ENCODE measurements at regions not wholly inside any gene's neighbourhood (a gene's known extent, or its start where the extent isn't known, plus 50 kb on each side); places are given as distances from the start of the nearest gene placed in this dataset.
"Not testable (repeated sequence)": the region's sequence is repeated elsewhere in the genome, so short reads cannot be mapped to it uniquely, and the experiment has no call there.

GRCh38 chr7:13615679-13616078, 373.8 kb downstream of the ETV1 start:
- H3K4me2 ChIP-seq (ENCODE audit: low read length) = no peak overlapping the region
- H3K36me3 ChIP-seq (ENCODE audit: control insufficient read depth, low read length) = no peaks in the 10 kb centered on the region
- H3F3A ChIP-seq (ENCODE audit: control insufficient read depth, insufficient read depth) = no peaks in the 10 kb centered on the region
- TF ChIP-seq EZH2phosphoT487 (IDR thresholded peaks at IDR 0.05; ENCODE audit: borderline replicate concordance, low read length) (no peak), CTCF (IDR thresholded peaks at IDR 0.05; ENCODE audit: low read depth, low read length, poor library complexity, severe bottlenecking) (no peak)
- no peaks in the 10 kb centered on the region for H3K27me3 ChIP-seq (ENCODE audit: control insufficient read depth, low read length)
- H3K4me1 ChIP-seq (ENCODE audit: control insufficient read depth, low read length) = no peaks in the 10 kb centered on the region
- H3K9me3 ChIP-seq (ENCODE audit: control insufficient read depth, insufficient read depth, low read length) = peaks cover 3% of the 10 kb centered on the region; the same call in 1 of the 2 replicates
- H4K20me1 ChIP-seq (ENCODE audit: control insufficient read depth, insufficient read depth, low read depth, low read length) = no peaks in the 10 kb centered on the region
- H3K4me3 ChIP-seq (ENCODE audit: low read length) = no peak overlapping the region
- no peak overlapping the region for H3K27ac ChIP-seq (ENCODE audit: low read depth, low read length)
- no peaks in the 10 kb centered on the region for H3K79me2 ChIP-seq (ENCODE audit: control insufficient read depth, low read length)
- no peaks in the 10 kb centered on the region for H3K9me2 ChIP-seq (replicated peaks; ENCODE audit: control insufficient read depth, low read length)

DNA sequence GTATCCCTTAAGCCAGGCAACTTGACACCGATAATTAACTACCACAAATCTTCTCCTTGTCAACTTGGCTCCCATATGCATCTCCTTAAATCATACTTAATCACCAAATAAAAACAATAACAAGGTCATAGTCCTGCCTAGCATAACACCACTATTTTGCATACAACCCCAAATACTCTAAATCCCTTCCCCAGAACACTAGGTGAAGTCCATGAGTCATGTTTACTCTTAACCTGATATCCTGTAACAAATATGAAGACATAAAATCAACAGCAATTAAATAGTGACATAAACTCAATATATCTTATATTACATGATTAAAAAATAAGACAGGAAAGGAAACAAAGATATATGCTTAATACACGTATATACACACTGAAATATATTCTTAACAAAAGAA, 362.0 kb downstream of the ETV1 start:
- H3K4me2 ChIP-seq (ENCODE audit: low read length) = no peak overlapping the region
- H3K27ac ChIP-seq (ENCODE audit: low read depth, low read length) = no peak overlapping the region

GRCh38 chr7:13628239-13629001, 361.0 kb downstream of the ETV1 start:
- H3K4me3 ChIP-seq (ENCODE audit: low read length) = no peak overlapping the region
- H3K4me1 ChIP-seq (ENCODE audit: control insufficient read depth, low read length) = no peaks in the 10 kb centered on the region
- H3K36me3 ChIP-seq (ENCODE audit: control insufficient read depth, low read length) = no peaks in the 10 kb centered on the region
- no peaks in the 10 kb centered on the region for H3K27me3 ChIP-seq (ENCODE audit: control insufficient read depth, low read length)
- no peaks in the 10 kb centered on the region for H3F3A ChIP-seq (ENCODE audit: control insufficient read depth, insufficient read depth)
- no peaks in the 10 kb centered on the region for H3K9me3 ChIP-seq (ENCODE audit: control insufficient read depth, insufficient read depth, low read length)
- H3K4me2 ChIP-seq (ENCODE audit: low read length) = no peak overlapping the region
- TF ChIP-seq CTCF (IDR thresholded peaks at IDR 0.05; ENCODE audit: low read depth, low read length, poor library complexity, severe bottlenecking) = no peak
- TF ChIP-seq EZH2phosphoT487 (IDR thresholded peaks at IDR 0.05; ENCODE audit: borderline replicate concordance, low read length) = no peak
- no peak overlapping the region for H3K27ac ChIP-seq (ENCODE audit: low read depth, low read length)
- H3K79me2 ChIP-seq (ENCODE audit: control insufficient read depth, low read length) = no peaks in the 10 kb centered on the region
- H4K20me1 ChIP-seq (ENCODE audit: control insufficient read depth, insufficient read depth, low read depth, low read length) = no peaks in the 10 kb centered on the region
- no peaks in the 10 kb centered on the region for H3K9me2 ChIP-seq (replicated peaks; ENCODE audit: control insufficient read depth, low read length)

More for the DNA sequence above, 362.0 kb downstream of the ETV1 start:
- no peaks in the 10 kb centered on the region for H3K27me3 ChIP-seq (ENCODE audit: control insufficient read depth, low read length)
- TF ChIP-seq CTCF (IDR thresholded peaks at IDR 0.05; ENCODE audit: low read depth, low read length, poor library complexity, severe bottlenecking) (no peak), EZH2phosphoT487 (IDR thresholded peaks at IDR 0.05; ENCODE audit: borderline replicate concordance, low read length) (no peak)
- H4K20me1 ChIP-seq (ENCODE audit: control insufficient read depth, insufficient read depth, low read depth, low read length) = no peaks in the 10 kb centered on the region
- no peak overlapping the region for H3K4me3 ChIP-seq (ENCODE audit: low read length)
- no peaks in the 10 kb centered on the region for H3K79me2 ChIP-seq (ENCODE audit: control insufficient read depth, low read length)
- H3K4me1 ChIP-seq (ENCODE audit: control insufficient read depth, low read length) = no peaks in the 10 kb centered on the region
- H3K9me2 ChIP-seq (replicated peaks; ENCODE audit: control insufficient read depth, low read length) = no peaks in the 10 kb centered on the region
- no peaks in the 10 kb centered on the region for H3K36me3 ChIP-seq (ENCODE audit: control insufficient read depth, low read length)
- no peaks in the 10 kb centered on the region for H3K9me3 ChIP-seq (ENCODE audit: control insufficient read depth, insufficient read depth, low read length)
- no peaks in the 10 kb centered on the region for H3F3A ChIP-seq (ENCODE audit: control insufficient read depth, insufficient read depth)

- H3K27ac ChIP-seq (ENCODE audit: low read depth, low read length); H3K4me1 ChIP-seq (ENCODE audit: control insufficient read depth, low read length); H3K4me3 ChIP-seq (ENCODE audit: low read length); H3F3A ChIP-seq (ENCODE audit: control insufficient read depth, insufficient read depth); H3K79me2 ChIP-seq (ENCODE audit: control insufficient read depth, low read length); H3K4me2 ChIP-seq (ENCODE audit: low read length); H3K9me3 ChIP-seq (ENCODE audit: control insufficient read depth, insufficient read depth, low read length); H4K20me1 ChIP-seq (ENCODE audit: control insufficient read depth, insufficient read depth, low read depth, low read length); H3K27me3 ChIP-seq (ENCODE audit: control insufficient read depth, low read length); H3K9me2 ChIP-seq (replicated peaks; ENCODE audit: control insufficient read depth, low read length); H3K36me3 ChIP-seq (ENCODE audit: control insufficient read depth, low read length): not testable (repeated sequence)
Observed at GRCh38 chr7:13631207-13632049, 358.0 kb downstream of the ETV1 start.

All from DOHH2 (cell line).